Body of pancreas (tissue), 4 donors: ENCODE measurements at regions not wholly inside any gene's neighbourhood (a gene's known extent, or its start where the extent isn't known, plus 50 kb on each side); places are given as distances from the start of the nearest gene placed in this dataset.
"Not testable (repeated sequence)": the region's sequence is repeated elsewhere in the genome, so short reads cannot be mapped to it uniquely, and the experiment has no call there.

Experiments
- ATAC-seq: fragments of 150-250 bp; one replicate; pipeline ENCODE4 v1.9.1; 2016
- DNase-seq, 4 donors: peaks; one replicate each; pipeline ENCODE4 v3.0.0-alpha.2; 2019
- H3K27ac ChIP-seq, 4 donors: fragments of 200-600 bp; sonication (generic); 1 replicate in 3 of 4; 2 replicates in 1 of 4; pipeline versions ENCODE4 v1.5.1 to v1.6.1; 2016 to 2019; ENCODE audit warnings: mild to moderate bottlenecking in 1 of 4, mixed read lengths in 1 of 4, moderate library complexity in 1 of 4
- H3K27me3 ChIP-seq, 2 donors: fragments of 200-600 bp; sonication (generic); one replicate each; pipeline ENCODE4 v1.6.0; 2016; ENCODE audit warnings: mild to moderate bottlenecking in 1 of 2
- H3K36me3 ChIP-seq, 2 donors: fragments of 200-600 bp; sonication (generic); replicated peaks in 1 of 2; 2 replicates each; pipeline ENCODE4 v1.5.1; 2016; ENCODE audit warnings: low read depth in 2 of 2; ENCODE audit not compliant: insufficient read depth in 1 of 2
- H3K4me1 ChIP-seq: fragments of 200-600 bp; sonication (generic); one replicate; pipeline ENCODE4 v1.6.0; 2016
- H3K4me3 ChIP-seq, 2 donors: fragments of 200-600 bp; sonication (generic); 1 replicate in 1 of 2; 2 replicates in 1 of 2; pipeline ENCODE4 v1.5.1; 2016 to 2019
- H3K9me3 ChIP-seq, 3 donors: fragments of 200-600 bp; sonication (generic); 1 replicate in 2 of 3; 2 replicates in 1 of 3; pipeline ENCODE4 v1.5.1; 2016
- CTCF ChIP-seq, 7 experiments: fragments of 450-650 bp in 4 of 7; fragments of 200-600 bp in 3 of 7; sonication (generic) in 3 of 7; IDR thresholded peaks; one replicate each; pipeline ENCODE4 v1.5.1; 2016 to 2019; ENCODE audit warnings: antibody characterized with exemption in 7 of 7
- POLR2A ChIP-seq, 3 donors: fragments of 450-650 bp; IDR thresholded peaks; one replicate each; pipeline ENCODE4 v1.6.1; 2016; ENCODE audit warnings: antibody characterized with exemption in 3 of 3, mild to moderate bottlenecking in 2 of 3
- WGBS, 2 donors: methylation state at CpG; one replicate each; pipeline ENCODE4 v1.1.5; 2017; 5-methylcytosine and 5-hydroxymethylcytosine counted together
- intact Hi-C: fragments of 100-400 bp; cut with DNase I; formaldehyde crosslinking; loops from one replicate; pipeline ENCODE4 v1.15.1; 2023

GRCh38 chr6:82521369-82521768, 157.8 kb downstream of the TPBG start:
- intact Hi-C loops: no loop called here
- Histone ChIP-seq H3K36me3 (no peaks in the 10 kb centered on the region), H3K27me3 (no peaks in the 10 kb centered on the region), H3K27ac (no peak overlapping the region), H3K4me1 (no peaks in the 10 kb centered on the region), H3K4me3 (no peak overlapping the region), H3K9me3 (no peaks in the 10 kb centered on the region)
- DNase-seq (no peak), ATAC-seq (no peak)
- TF ChIP-seq CTCF (IDR thresholded peaks at IDR 0.05) (no peak), POLR2A (IDR thresholded peaks at IDR 0.05) (no peak)
- WGBS, 2 donors: 60 to 81% methylated on average over 1 of the region's 1 CpG

GRCh38 chr6:82521861-82522260, 158.2 kb downstream of the TPBG start:
- no peak for DNase-seq
- ATAC-seq: no peak
- 58 to 68% methylated on average over 2 of the region's 2 CpGs for WGBS, 2 donors
- H3K27ac ChIP-seq: no peak overlapping the region
- no peaks in the 10 kb centered on the region for H3K27me3 ChIP-seq
- H3K9me3 ChIP-seq: no peaks in the 10 kb centered on the region
- intact Hi-C loops: no loop called here
- no peak for TF ChIP-seq POLR2A (IDR thresholded peaks at IDR 0.05)
- no peak for TF ChIP-seq CTCF (IDR thresholded peaks at IDR 0.05)
- H3K4me1 ChIP-seq: no peaks in the 10 kb centered on the region
- H3K36me3 ChIP-seq: no peaks in the 10 kb centered on the region
- no peak overlapping the region for H3K4me3 ChIP-seq

- no peak overlapping the region for H3K4me3 ChIP-seq
- no peaks in the 10 kb centered on the region for H3K9me3 ChIP-seq
- DNase-seq (no peak), ATAC-seq (no peak)
- TF ChIP-seq POLR2A (IDR thresholded peaks at IDR 0.05) (no peak), CTCF (IDR thresholded peaks at IDR 0.05) (no peak)
- intact Hi-C loops: no loop called here
- no peak overlapping the region for H3K27ac ChIP-seq
- no peaks in the 10 kb centered on the region for H3K27me3 ChIP-seq
- H3K36me3 ChIP-seq: no peaks in the 10 kb centered on the region
- WGBS, 2 donors: 62 to 63% methylated on average over 6 to 8 of the region's 8 CpGs
- no peaks in the 10 kb centered on the region for H3K4me1 ChIP-seq
Measured at GRCh38 chr6:82524031-82524430, 160.4 kb downstream of the TPBG start.

GRCh38 chr6:82525775-82526495, 162.3 kb downstream of the TPBG start:
- DNase-seq (no peak), ATAC-seq (no peak)
- intact Hi-C loops: no loop called here
- H3K36me3 ChIP-seq: no peaks in the 10 kb centered on the region
- H3K27me3 ChIP-seq: no peaks in the 10 kb centered on the region
- no peak overlapping the region for H3K4me3 ChIP-seq
- WGBS, 2 donors: 79 to 83% methylated on average over 4 of the region's 4 CpGs
- no peak overlapping the region for H3K27ac ChIP-seq
- no peaks in the 10 kb centered on the region for H3K9me3 ChIP-seq
- TF ChIP-seq POLR2A (IDR thresholded peaks at IDR 0.05): no peak
- no peak for TF ChIP-seq CTCF (IDR thresholded peaks at IDR 0.05)
- H3K4me1 ChIP-seq: no peaks in the 10 kb centered on the region

- DNase-seq, H3K36me3 ChIP-seq, H3K27me3 ChIP-seq, ATAC-seq, intact Hi-C loops, H3K4me1 ChIP-seq, H3K27ac ChIP-seq, H3K4me3 ChIP-seq, H3K9me3 ChIP-seq: not testable (repeated sequence)
- WGBS, 2 donors: 77 to 86% methylated on average over 2 of the region's 2 CpGs
Measured at GRCh38 chr6:82529960-82530460, 166.4 kb downstream of the TPBG start.
